ENCODE measurements at regions not wholly inside any gene's neighbourhood (a gene's known extent, or its start where the extent isn't known, plus 50 kb on each side); places are given as distances from the start of the nearest gene placed in this dataset.

DNA sequence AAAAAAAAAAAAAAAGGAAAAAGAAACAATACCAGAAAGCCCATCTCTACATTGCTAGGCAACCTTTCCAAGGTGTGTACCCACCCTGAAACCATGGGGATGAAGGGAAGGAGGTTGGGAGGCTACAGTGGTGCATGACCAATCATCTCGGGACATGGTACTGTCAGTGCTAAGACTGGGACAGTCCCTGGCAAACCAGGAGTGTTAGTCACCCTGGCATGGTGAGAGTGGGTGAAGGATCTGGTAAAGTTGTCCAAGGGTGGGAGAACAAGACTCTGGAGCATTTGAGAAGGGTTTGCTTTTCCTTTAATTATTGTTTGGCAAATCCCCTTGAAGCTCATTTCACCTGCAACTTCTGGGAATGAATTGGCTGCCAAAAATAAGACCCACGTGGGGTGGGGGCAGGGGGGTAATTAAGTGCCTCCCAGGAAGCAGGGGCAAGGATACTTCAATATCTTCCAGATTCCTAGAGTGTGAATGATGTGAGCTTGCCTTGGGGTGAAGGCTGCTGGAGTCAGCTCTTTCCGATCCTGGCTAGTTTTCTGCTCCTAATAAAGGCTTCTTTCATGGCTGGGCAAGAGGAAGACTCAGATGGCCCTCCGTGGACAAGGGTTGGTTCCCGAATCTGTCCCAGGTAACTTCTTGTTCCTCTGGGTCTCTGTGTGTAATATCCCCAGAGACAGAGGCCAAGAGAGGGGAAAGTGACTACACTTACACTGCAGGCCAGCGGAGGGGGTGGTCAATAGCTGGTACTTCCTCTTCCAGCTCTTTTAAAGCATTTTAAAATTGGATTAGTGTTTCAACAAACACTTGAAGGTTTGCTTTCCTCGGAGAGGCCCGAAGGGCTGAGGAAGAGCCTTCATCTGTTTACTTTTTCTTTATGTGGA, 61.6 kb upstream of the SPRY4 start:
- TF ChIP-seq ESRRG (CRISPR knock-in tag; IDR thresholded peaks at IDR 0.05), result no peak
- TF ChIP-seq TCF4 (CRISPR knock-in tag; IDR thresholded peaks at IDR 0.05; ENCODE audit: borderline replicate concordance), result no peak
- TF ChIP-seq RARB (CRISPR knock-in tag; IDR thresholded peaks at IDR 0.05), result no peak
- TF ChIP-seq GLIS3 (CRISPR knock-in tag; IDR thresholded peaks at IDR 0.05), result no peak
- TF ChIP-seq ARNTL (CRISPR knock-in tag; IDR thresholded peaks at IDR 0.05; ENCODE audit: borderline replicate concordance, low read depth), result no peak
- TF ChIP-seq SNAI2 (CRISPR knock-in tag; IDR thresholded peaks at IDR 0.05), result no peak
- TF ChIP-seq ZNF70 (CRISPR knock-in tag; IDR thresholded peaks at IDR 0.05), result no peak
- TF ChIP-seq, protein P1, sequence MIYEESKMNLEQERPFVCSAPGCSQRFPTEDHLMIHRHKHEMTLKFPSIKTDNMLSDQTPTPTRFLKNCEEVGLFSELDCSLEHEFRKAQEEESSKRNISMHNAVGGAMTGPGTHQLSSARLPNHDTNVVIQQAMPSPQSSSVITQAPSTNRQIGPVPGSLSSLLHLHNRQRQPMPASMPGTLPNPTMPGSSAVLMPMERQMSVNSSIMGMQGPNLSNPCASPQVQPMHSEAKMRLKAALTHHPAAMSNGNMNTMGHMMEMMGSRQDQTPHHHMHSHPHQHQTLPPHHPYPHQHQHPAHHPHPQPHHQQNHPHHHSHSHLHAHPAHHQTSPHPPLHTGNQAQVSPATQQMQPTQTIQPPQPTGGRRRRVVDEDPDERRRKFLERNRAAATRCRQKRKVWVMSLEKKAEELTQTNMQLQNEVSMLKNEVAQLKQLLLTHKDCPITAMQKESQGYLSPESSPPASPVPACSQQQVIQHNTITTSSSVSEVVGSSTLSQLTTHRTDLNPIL (CRISPR knock-in tag; IDR thresholded peaks at IDR 0.05; ENCODE audit: low read depth), result no peak
- TF ChIP-seq, protein P2, sequence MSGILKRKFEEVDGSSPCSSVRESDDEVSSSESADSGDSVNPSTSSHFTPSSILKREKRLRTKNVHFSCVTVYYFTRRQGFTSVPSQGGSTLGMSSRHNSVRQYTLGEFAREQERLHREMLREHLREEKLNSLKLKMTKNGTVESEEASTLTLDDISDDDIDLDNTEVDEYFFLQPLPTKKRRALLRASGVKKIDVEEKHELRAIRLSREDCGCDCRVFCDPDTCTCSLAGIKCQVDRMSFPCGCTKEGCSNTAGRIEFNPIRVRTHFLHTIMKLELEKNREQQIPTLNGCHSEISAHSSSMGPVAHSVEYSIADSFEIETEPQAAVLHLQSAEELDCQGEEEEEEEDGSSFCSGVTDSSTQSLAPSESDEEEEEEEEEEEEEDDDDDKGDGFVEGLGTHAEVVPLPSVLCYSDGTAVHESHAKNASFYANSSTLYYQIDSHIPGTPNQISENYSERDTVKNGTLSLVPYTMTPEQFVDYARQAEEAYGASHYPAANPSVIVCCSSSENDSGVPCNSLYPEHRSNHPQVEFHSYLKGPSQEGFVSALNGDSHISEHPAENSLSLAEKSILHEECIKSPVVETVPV (CRISPR knock-in tag; IDR thresholded peaks at IDR 0.05), result no peak
- TF ChIP-seq, protein P3, sequence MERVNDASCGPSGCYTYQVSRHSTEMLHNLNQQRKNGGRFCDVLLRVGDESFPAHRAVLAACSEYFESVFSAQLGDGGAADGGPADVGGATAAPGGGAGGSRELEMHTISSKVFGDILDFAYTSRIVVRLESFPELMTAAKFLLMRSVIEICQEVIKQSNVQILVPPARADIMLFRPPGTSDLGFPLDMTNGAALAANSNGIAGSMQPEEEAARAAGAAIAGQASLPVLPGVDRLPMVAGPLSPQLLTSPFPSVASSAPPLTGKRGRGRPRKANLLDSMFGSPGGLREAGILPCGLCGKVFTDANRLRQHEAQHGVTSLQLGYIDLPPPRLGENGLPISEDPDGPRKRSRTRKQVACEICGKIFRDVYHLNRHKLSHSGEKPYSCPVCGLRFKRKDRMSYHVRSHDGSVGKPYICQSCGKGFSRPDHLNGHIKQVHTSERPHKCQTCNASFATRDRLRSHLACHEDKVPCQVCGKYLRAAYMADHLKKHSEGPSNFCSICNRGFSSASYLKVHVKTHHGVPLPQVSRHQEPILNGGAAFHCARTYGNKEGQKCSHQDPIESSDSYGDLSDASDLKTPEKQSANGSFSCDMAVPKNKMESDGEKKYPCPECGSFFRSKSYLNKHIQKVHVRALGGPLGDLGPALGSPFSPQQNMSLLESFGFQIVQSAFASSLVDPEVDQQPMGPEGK (CRISPR knock-in tag; IDR thresholded peaks at IDR 0.05; ENCODE audit: borderline replicate concordance), result no peak

Data from SK-N-SH treated with all-trans-retinoic acid at 6 μM for 48 hours (cell line).